Panc1 (cell line): ENCODE measurements at regions not wholly inside any gene's neighbourhood (a gene's known extent, or its start where the extent isn't known, plus 50 kb on each side); places are given as distances from the start of the nearest gene placed in this dataset.
A peak's percentile ranks its signal among the peaks of the same experiment; 100 is the strongest.

Source experiments
- ATAC-seq: fragments of 200-7000 bp; cut with Tn5 transposase; 2 replicates; pipeline ENCODE4 v1.9.1; 2020; ENCODE audit warnings: mild to moderate bottlenecking, moderate library complexity
- BruUV-seq: library from RNA; stranded (reverse); fragments of 400-500 nt; replicated peaks from 2 replicates; lab custom pipeline; 2021; lab: Mats Ljungman, UMichigan
- CTCF ChIA-PET: fragments of 300-600 bp; sonication (Branson Sonifier 250); formaldehyde crosslinking; loops from one replicate; lab custom pipeline; 2022; ENCODE audit warnings: antibody characterized with exemption; lab: Charles Lee
- POLR2A ChIA-PET: fragments of 300-600 bp; sonication (Branson Sonifier 250); formaldehyde crosslinking; loops from one replicate; lab custom pipeline; 2022; ENCODE audit warnings: antibody characterized with exemption; lab: Charles Lee
- DNase-seq: peaks from one replicate; pipeline ENCODE4 v3.0.0-alpha.2; 2010; ENCODE audit warnings: low read depth, low spot score
- H3K27ac ChIP-seq: 2 replicates; pipeline ENCODE4 v1.5.1; 2011; ENCODE audit warnings: mild to moderate bottlenecking, low read length, inconsistent platforms
- H3K27me3 ChIP-seq: fragments of 200-500 bp; sonication (Bioruptor generic); 2 replicates; pipeline ENCODE4 v1.6.0; 2014; ENCODE audit warnings: low read length, inconsistent platforms; ENCODE audit not compliant: control insufficient read depth, insufficient read depth
- H3K36me3 ChIP-seq: fragments of 200-500 bp; sonication (Bioruptor generic); 2 replicates; pipeline ENCODE4 v1.5.1; 2014; ENCODE audit warnings: inconsistent platforms, mild to moderate bottlenecking, low read length, moderate library complexity; ENCODE audit not compliant: control insufficient read depth, insufficient read depth
- H3K4me1 ChIP-seq: 2 replicates; pipeline ENCODE4 v1.5.1; 2011; ENCODE audit warnings: inconsistent platforms, mild to moderate bottlenecking, low read length, moderate library complexity; ENCODE audit not compliant: control insufficient read depth, insufficient read depth
- H3K4me3 ChIP-seq, 2 experiments: 2 replicates each; pipeline ENCODE4 v1.5.1; 2011 to 2012; ENCODE audit warnings: low read depth in 2 of 2, low read length in 2 of 2, mild to moderate bottlenecking in 2 of 2, inconsistent platforms in 1 of 2, moderate library complexity in 1 of 2
- H3K9me3 ChIP-seq: fragments of 200-500 bp; sonication (Bioruptor generic); 2 replicates; pipeline ENCODE4 v1.5.1; 2014; ENCODE audit warnings: low read depth, mild to moderate bottlenecking, inconsistent platforms, low read length, moderate library complexity; ENCODE audit not compliant: control insufficient read depth, insufficient read depth
- CTCF ChIP-seq: fragments of 450-650 bp; IDR thresholded peaks from 2 replicates; pipeline ENCODE4 v1.5.1; 2017; ENCODE audit warnings: mild to moderate bottlenecking
- POLR2AphosphoS5 ChIP-seq: IDR thresholded peaks from 2 replicates; pipeline ENCODE4 v1.6.1; 2012; ENCODE audit warnings: mild to moderate bottlenecking, low read depth, low read length, moderate library complexity
- REST ChIP-seq, 2 experiments: IDR thresholded peaks; 2 replicates each; pipeline ENCODE4 v1.6.1; 2011 to 2012; ENCODE audit warnings: low read depth in 2 of 2, control low read depth in 1 of 2, low read length in 1 of 2, mild to moderate bottlenecking in 1 of 2, moderate library complexity in 1 of 2; ENCODE audit not compliant: insufficient read depth in 1 of 2
- SIN3A ChIP-seq: IDR thresholded peaks from 2 replicates; pipeline ENCODE4 v1.6.1; 2012; ENCODE audit warnings: low read depth, mild to moderate bottlenecking, low read length, moderate library complexity, borderline replicate concordance; ENCODE audit not compliant: insufficient read depth
- TCF7L2 ChIP-seq: IDR thresholded peaks from 2 replicates; pipeline ENCODE4 v1.6.1; 2011; ENCODE audit warnings: mild to moderate bottlenecking, low read depth, low read length, inconsistent platforms
- in situ Hi-C: cut with HindIII; loops from 2 replicates; pipeline ENCODE4 v1.10.0; 2016; ENCODE audit warnings: low sequenced_read_pairs, low pct_unique_long_range_greater_than_20kb
- intact Hi-C: fragments of 100-400 bp; cut with micrococcal nuclease; formaldehyde crosslinking; loops from one replicate; pipeline ENCODE4 v1.10.0; 2022; ENCODE audit not compliant: unreplicated experiment

GRCh38 chr11:11170352-11171084 is 182.5 kb downstream of the CSNK2A3 start:
- Histone ChIP-seq H3K36me3 (no peaks in the 10 kb centered on the region), H3K27me3 (peaks cover 6% of the 10 kb centered on the region; the same call in 1 of the 2 replicates), H3K4me1 (no peaks in the 10 kb centered on the region), H3K4me3 (no peak overlapping the region), H3K9me3 (no peaks in the 10 kb centered on the region), H3K27ac (no peak overlapping the region)
- ATAC-seq: no peak
- no TSS peak for BruUV-seq
- ChIA-PET POLR2A (no interaction called here), CTCF (no interaction called here)
- intact Hi-C loops (no loop called here), in situ Hi-C loops (no loop called here)
- TF ChIP-seq REST (IDR thresholded peaks at IDR 0.05; ENCODE audit: insufficient read depth in 1 of 2, low read depth in 2 of 2, low read length in 1 of 2) (no peak), CTCF (peak; percentile 7; the same call in 1 of the 2 replicates)
- no peak for DNase-seq

GRCh38 chr11:11169715-11170351 is 183.2 kb downstream of the CSNK2A3 start:
- CTCF ChIA-PET: no interaction called here

More at GRCh38 chr11:11169715-11170351, 183.2 kb downstream of the CSNK2A3 start:
- intact Hi-C loops: no loop called here
- Histone ChIP-seq H3K27me3 (peaks cover 10% of the 10 kb centered on the region; the same call in 1 of the 2 replicates), H3K4me1 (no peaks in the 10 kb centered on the region), H3K36me3 (no peaks in the 10 kb centered on the region), H3K4me3 (no peak overlapping the region), H3K9me3 (no peaks in the 10 kb centered on the region), H3K27ac (no peak overlapping the region)
- in situ Hi-C loops: no loop called here
- no peak for ATAC-seq
- no TSS peak for BruUV-seq
- no peak for DNase-seq
- TF ChIP-seq TCF7L2: no peak
- TF ChIP-seq POLR2AphosphoS5: no peak
- no peak for TF ChIP-seq REST (IDR thresholded peaks at IDR 0.05; ENCODE audit: insufficient read depth in 1 of 2, low read depth in 2 of 2, low read length in 1 of 2)
- TF ChIP-seq CTCF: no peak
- no peak for TF ChIP-seq SIN3A
- POLR2A ChIA-PET: no interaction called here
